ENCODE measurements at regions not wholly inside any gene's neighbourhood (a gene's known extent, or its start where the extent isn't known, plus 50 kb on each side); places are given as distances from the start of the nearest gene placed in this dataset.

DNA sequence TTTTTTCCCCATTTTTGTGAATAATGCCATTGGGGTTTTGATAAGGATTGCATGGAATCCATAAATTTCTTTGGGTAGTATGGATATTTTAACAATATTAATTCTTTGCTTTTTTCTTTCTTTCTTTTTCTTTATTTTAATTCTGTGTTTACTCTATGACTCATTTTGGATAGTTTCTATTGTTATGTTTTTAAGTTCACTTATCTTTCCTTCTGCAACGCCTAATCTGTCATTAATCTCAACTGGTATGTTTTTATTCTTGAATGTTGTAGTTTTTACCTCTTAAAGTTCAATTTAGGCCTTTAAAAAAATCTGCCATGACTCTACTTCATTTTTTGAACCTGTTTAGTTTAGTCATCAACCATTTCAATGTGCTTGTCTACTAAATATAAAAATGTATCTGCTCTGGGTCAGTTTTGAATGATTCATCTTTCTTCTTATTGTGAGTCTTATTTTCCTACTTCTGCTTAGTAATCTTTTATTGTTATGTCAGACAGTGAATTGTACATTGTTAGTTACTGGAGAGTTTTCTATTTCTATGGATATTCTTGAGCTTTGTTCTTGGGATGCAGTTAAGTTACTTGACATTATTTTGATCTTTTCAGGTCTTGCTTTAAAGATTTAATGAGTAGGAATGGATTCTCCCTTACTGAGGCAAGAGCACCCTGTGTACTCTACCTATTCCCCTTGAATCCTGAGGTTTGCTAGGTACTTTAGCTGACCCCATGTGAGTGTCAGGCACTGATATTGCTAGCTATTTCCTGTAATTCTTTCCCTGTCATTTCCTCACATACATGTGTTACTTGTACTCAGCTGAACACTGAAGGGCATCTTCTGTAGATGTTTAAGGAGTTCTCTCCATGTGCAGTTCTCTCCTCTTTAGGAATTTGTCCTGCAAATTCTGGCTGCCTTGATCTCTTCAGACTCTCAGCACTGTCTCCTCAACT is 104.2 kb downstream of the TFAP2B start:
- TF ChIP-seq, protein P1, sequence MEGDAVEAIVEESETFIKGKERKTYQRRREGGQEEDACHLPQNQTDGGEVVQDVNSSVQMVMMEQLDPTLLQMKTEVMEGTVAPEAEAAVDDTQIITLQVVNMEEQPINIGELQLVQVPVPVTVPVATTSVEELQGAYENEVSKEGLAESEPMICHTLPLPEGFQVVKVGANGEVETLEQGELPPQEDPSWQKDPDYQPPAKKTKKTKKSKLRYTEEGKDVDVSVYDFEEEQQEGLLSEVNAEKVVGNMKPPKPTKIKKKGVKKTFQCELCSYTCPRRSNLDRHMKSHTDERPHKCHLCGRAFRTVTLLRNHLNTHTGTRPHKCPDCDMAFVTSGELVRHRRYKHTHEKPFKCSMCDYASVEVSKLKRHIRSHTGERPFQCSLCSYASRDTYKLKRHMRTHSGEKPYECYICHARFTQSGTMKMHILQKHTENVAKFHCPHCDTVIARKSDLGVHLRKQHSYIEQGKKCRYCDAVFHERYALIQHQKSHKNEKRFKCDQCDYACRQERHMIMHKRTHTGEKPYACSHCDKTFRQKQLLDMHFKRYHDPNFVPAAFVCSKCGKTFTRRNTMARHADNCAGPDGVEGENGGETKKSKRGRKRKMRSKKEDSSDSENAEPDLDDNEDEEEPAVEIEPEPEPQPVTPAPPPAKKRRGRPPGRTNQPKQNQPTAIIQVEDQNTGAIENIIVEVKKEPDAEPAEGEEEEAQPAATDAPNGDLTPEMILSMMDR (IDR thresholded peaks at IDR 0.05): no peak
- no peak for TF ChIP-seq EP300 (IDR thresholded peaks at IDR 0.05)
- no peak for TF ChIP-seq POLR2AphosphoS5 (IDR thresholded peaks at IDR 0.05)
